ENCODE measurements at regions not wholly inside any gene's neighbourhood (a gene's known extent, or its start where the extent isn't known, plus 50 kb on each side); places are given as distances from the start of the nearest gene placed in this dataset.
"Not testable (repeated sequence)": the region's sequence is repeated elsewhere in the genome, so short reads cannot be mapped to it uniquely, and the experiment has no call there.

- no peak for DNase-seq
Observed at GRCh38 chr2:180591947-180592346, 388.5 kb upstream of the UBE2E3 start.

- not testable (repeated sequence) for DNase-seq
Observed at GRCh38 chr2:180591093-180591781, 389.2 kb upstream of the UBE2E3 start.

- DNase-seq: no peak
Observed at GRCh38 chr2:180583441-180584140, 396.8 kb upstream of the UBE2E3 start.

DNA sequence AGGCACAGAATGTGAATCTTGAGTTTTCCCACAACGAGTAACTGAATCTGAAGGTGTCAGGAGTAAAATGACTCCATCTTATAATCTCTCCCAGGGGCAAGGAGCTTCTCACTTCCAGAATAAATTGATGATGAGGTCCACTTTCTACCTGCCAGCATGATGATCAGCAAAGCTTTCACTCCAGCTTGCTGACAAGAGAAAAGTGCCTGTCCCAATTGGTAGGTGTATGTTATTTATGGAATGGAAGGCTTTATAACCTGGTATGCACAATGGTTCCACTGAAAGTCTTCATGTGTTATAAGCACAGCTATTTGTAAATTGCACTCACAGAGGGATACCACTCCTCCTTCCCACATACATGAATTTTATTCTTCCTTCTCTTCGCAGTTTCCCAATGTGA, 401.0 kb upstream of the UBE2E3 start:
- no peak for DNase-seq

GRCh38 chr2:180578441-180578840, 402.0 kb upstream of the UBE2E3 start:
- no peak for DNase-seq

DNA sequence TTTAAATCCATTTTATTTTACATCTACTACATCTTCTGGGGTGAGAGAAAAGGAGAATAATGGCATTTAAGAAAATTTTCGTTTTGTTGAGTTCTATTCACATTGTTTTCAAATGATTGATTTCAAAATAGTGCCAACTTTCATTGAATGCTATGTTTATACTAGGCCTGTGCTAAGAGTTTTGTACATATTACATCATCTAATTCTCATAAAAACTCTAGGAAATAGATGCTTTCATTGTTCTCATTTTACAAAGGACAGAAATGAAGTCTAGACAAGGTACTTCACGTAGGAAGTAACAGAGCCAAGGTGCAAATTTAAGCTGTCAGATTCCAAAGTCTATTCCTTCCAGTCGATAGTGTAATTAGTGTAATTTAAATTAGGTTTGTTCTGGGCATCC, 402.8 kb upstream of the UBE2E3 start:
- DNase-seq: no peak

DNA sequence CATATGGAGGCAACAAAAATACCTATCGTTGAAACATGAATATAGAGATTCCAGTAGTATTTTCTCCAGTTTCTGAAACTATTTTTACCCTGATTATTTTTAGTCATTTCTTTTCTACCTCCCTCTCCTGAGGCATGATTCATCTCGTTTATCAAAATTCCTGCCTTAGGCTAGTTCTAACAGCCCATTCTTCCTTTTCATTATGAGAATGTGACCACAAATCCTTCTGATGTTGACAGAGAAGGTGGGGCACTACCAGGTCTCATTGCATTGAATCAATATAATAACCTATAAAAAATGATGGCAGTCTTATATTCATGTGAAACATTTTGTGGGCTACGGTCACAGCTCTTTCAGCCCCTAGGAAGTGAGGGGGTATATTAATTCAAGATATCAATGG, 406.5 kb upstream of the UBE2E3 start:
- DNase-seq: no peak

GRCh38 chr2:180572346-180572745, 408.1 kb upstream of the UBE2E3 start:
- no peak for DNase-seq

GRCh38 chr2:180571559-180571958, 408.8 kb upstream of the UBE2E3 start:
- DNase-seq: no peak

GRCh38 chr2:180570864-180571263, 409.5 kb upstream of the UBE2E3 start:
- DNase-seq: no peak

- no peak for DNase-seq
Observed at GRCh38 chr2:180564051-180564450, 416.4 kb upstream of the UBE2E3 start.

GRCh38 chr2:180562378-180562777, 418.0 kb upstream of the UBE2E3 start:
- DNase-seq: no peak

DNA sequence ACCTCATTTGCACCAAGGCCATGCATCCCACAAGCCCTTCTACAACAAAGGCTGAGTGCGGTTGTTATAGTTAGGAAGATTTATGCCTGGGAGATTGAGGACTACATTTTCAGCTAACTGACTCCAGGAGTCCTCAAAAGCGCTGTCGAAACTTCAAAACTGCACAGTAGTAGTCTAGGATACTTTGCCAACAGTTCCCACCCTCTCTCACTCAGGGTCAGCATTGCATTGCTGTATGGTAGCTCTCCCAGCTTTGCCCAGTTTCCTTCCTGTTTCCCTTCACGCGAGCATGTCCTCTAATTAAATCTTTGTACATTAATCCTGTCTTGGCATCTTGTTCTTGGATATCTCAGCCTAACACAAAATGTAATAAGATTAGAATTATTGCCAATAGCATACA, 420.6 kb upstream of the UBE2E3 start:
- no peak for DNase-seq

DNA sequence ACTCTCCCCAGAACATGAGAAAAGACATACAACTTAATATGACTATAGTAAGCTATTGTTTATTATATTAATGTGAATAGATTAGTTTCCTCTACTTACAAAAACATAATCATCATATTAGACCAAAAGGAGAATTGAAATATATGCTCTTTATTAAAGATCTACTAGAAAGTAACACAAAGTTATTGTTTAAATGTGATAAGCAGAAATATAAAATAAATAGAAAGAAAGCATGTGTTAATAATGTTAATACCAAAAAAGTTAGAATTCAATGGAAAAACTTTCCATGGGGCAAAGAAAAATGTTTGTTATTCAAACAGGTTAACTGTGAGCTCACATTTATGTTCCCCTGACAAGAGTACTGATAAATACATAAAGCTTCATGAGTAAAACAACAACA, 421.4 kb upstream of the UBE2E3 start:
- DNase-seq: no peak

GRCh38 chr2:180555391-180555965, 424.9 kb upstream of the UBE2E3 start:
- no peak for DNase-seq

GRCh38 chr2:180554330-180554729, 426.1 kb upstream of the UBE2E3 start:
- no peak for DNase-seq

DNA sequence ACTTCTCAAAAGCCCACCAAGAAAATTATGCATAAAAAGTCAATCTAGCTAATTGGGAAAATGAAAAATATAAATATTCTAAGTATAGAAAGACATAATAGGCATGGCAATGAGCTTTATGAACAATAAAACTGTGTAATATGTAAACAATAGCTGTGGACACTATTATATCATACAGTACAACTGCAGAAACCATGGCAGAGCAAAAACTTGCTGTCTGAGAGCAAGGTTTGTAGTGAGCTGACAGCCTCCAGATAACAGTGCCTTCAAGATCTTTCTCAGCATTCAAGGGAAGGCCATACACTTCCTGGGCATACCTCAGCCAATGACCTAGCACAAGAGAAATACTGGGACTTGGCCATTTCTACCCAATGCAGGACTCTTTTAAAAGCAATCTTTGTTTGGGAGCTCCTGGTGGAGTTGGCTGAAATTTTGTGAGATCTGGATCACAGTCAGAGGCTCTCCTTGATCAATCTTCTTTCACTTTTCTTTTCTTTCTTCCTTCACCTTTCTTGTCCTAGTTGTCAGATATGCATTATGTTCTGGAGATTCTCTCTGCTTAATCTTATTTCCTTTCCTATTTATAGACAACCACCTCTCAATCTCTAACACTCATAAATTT, 427.2 kb upstream of the UBE2E3 start:
- no peak for DNase-seq

DNA sequence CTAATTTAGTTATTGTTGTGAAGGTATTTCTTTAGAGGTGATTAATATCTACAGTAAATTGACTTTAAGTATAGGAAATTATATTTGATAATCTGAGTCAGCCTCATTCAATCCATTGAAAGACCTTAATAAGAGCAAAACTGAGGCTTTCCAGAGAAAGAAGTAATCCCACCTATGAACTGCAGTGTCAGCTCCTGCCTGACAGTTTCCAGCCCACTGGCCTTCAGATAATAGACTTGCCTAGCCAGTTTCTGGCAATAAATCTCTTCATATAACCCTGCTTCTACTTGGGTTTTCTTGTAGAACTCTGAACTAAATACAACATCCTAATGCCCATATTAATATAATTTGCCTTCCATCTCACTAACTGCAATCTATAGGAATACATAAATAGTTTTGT, 437.9 kb upstream of the UBE2E3 start:
- no peak for DNase-seq

DNA sequence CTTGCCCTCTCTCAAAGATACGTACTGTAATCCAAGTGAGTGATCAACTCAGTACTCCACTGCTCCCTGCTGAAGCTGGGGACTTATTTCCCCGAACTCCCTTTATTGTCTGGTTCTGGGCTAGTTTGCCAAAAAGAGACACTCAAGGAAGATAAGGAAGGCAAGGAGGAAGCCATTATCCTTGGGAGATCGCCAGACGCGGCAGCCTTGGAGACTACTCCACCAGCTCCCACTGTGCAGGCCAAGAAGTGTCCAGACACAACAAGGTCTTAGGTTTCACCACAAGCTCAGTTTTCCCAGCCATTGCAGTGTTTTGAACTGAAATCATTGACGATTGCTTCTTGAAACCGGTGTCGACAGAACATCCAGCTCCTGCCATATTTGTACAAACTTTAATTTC, 439.6 kb upstream of the UBE2E3 start:
- no peak for DNase-seq

GRCh38 chr2:180539541-180539940, 440.9 kb upstream of the UBE2E3 start:
- no peak for DNase-seq

GRCh38 chr2:180535289-180535688, 445.1 kb upstream of the UBE2E3 start:
- DNase-seq: no peak

GRCh38 chr2:180531787-180532186, 448.6 kb upstream of the UBE2E3 start:
- not testable (repeated sequence) for DNase-seq

GRCh38 chr2:180524499-180524898, 455.9 kb upstream of the UBE2E3 start:
- no peak for DNase-seq

Measured in activated CD4-positive, alpha-beta T cell treated with anti-CD3 and anti-CD28 coated beads, Interleukin-10, Interleukin-2, amounts not matched to agents 100 ng/mL and 50 ng/mL, durations not matched to agents 16 hours and 8 hours (primary cell).